Inflammatory macrophage (primary cell): ENCODE measurements at regions not wholly inside any gene's neighbourhood (a gene's known extent, or its start where the extent isn't known, plus 50 kb on each side); places are given as distances from the start of the nearest gene placed in this dataset.
"Not testable (repeated sequence)": the region's sequence is repeated elsewhere in the genome, so short reads cannot be mapped to it uniquely, and the experiment has no call there.

Source experiments
- DNase-seq, 2 donors: peaks; one replicate each; pipeline ENCODE4 v3.0.0-alpha.2; 2020 to 2022

GRCh38 chr17:74123866-74124444, 79.5 kb upstream of the RPL38 start:
- DNase-seq = no peak

GRCh38 chr17:74125156-74125555, 78.3 kb upstream of the RPL38 start:
- no peak for DNase-seq

- no peak for DNase-seq
Observed at GRCh38 chr17:74126179-74126900, 77.1 kb upstream of the RPL38 start.

GRCh38 chr17:74126959-74127358, 76.5 kb upstream of the RPL38 start:
- no peak for DNase-seq

- DNase-seq = no peak
Observed at GRCh38 chr17:74128456-74129211, 74.8 kb upstream of the RPL38 start.

- not testable (repeated sequence) for DNase-seq
Observed at GRCh38 chr17:74129800-74130199, 73.7 kb upstream of the RPL38 start.

GRCh38 chr17:74130276-74130675, 73.2 kb upstream of the RPL38 start:
- no peak for DNase-seq

- DNase-seq = no peak
Observed at GRCh38 chr17:74130841-74131240, 72.6 kb upstream of the RPL38 start.

GRCh38 chr17:74132354-74132753, 71.1 kb upstream of the RPL38 start:
- no peak for DNase-seq

GRCh38 chr17:74133740-74134139, 69.7 kb upstream of the RPL38 start:
- DNase-seq = no peak

- not testable (repeated sequence) for DNase-seq
Observed at GRCh38 chr17:74134234-74134633, 69.2 kb upstream of the RPL38 start.

- DNase-seq = no peak
Observed at GRCh38 chr17:74134991-74135390, 68.5 kb upstream of the RPL38 start.

- no peak for DNase-seq
Observed at GRCh38 chr17:74135391-74136167, 67.9 kb upstream of the RPL38 start.

GRCh38 chr17:74137416-74137815, 66.1 kb upstream of the RPL38 start:
- no peak for DNase-seq

- DNase-seq = no peak
Observed at GRCh38 chr17:74139120-74139519, 64.4 kb upstream of the RPL38 start.

- DNase-seq = no peak
Observed at GRCh38 chr17:74140282-74140681, 63.2 kb upstream of the RPL38 start.

- DNase-seq = no peak
Observed at GRCh38 chr17:74141612-74142011, 61.9 kb upstream of the RPL38 start.

GRCh38 chr17:74143318-74143717, 60.2 kb upstream of the RPL38 start:
- not testable (repeated sequence) for DNase-seq

- DNase-seq = no peak
Observed at GRCh38 chr17:74145756-74146155, 57.7 kb upstream of the RPL38 start.

GRCh38 chr17:74146196-74146595, 57.3 kb upstream of the RPL38 start:
- DNase-seq = no peak

- DNase-seq = no peak
Observed at GRCh38 chr17:74147056-74147835, 56.2 kb upstream of the RPL38 start.

GRCh38 chr17:74147966-74148365, 55.5 kb upstream of the RPL38 start:
- DNase-seq = no peak
